H1 (cell line): ENCODE measurements at regions not wholly inside any gene's neighbourhood (a gene's known extent, or its start where the extent isn't known, plus 50 kb on each side); places are given as distances from the start of the nearest gene placed in this dataset.

Experiments used
- CTCF ChIA-PET: fragments of 300-600 bp; sonication (Branson Sonifier 250); formaldehyde crosslinking; loops from one replicate; lab custom pipeline; 2021; ENCODE audit not compliant: partially characterized antibody; lab: Charles Lee
- POLR2A ChIA-PET: fragments of 300-600 bp; sonication (Branson Sonifier 250); formaldehyde crosslinking; loops from one replicate; lab custom pipeline; 2021; ENCODE audit warnings: inconsistent platforms; ENCODE audit not compliant: partially characterized antibody; lab: Charles Lee
- DNase-seq, 2 experiments: peaks; one replicate each; pipeline versions ENCODE4 v3.0.0 to v3.0.0-alpha.2; 2010 to 2022; ENCODE audit warnings: low spot score in 2 of 2, low read depth in 1 of 2, mixed read lengths in 1 of 2
- FAIRE-seq: peaks from 2 replicates; lab custom pipeline; 2011; peaks lifted over from hg19 to GRCh38; lab: Jason Lieb, UNC
- H2AFZ ChIP-seq: 2 replicates; pipeline ENCODE4 v1.8.1; 2012; ENCODE audit warnings: low read length, inconsistent platforms
- H2AK5ac ChIP-seq: 2 replicates; pipeline ENCODE4 v1.6.1; 2013; ENCODE audit warnings: low read depth, low read length
- H2BK120ac ChIP-seq: replicated peaks from 2 replicates; pipeline ENCODE3; 2013; ENCODE audit warnings: low read depth, low read length, inconsistent platforms
- H2BK12ac ChIP-seq: 2 replicates; pipeline ENCODE4 v1.6.1; 2013; ENCODE audit warnings: low read depth, low read length
- H2BK15ac ChIP-seq: 2 replicates; pipeline ENCODE4 v1.6.1; 2013; ENCODE audit warnings: low read length
- H2BK20ac ChIP-seq: 2 replicates; pipeline ENCODE4 v1.6.1; 2013; ENCODE audit warnings: low read length
- H2BK5ac ChIP-seq: 2 replicates; pipeline ENCODE4 v1.6.1; 2013; ENCODE audit warnings: low read depth, low read length
- H3K14ac ChIP-seq: 2 replicates; pipeline ENCODE4 v1.6.1; 2013; ENCODE audit warnings: inconsistent platforms; ENCODE audit not compliant: insufficient read length
- H3K18ac ChIP-seq: 2 replicates; pipeline ENCODE4 v1.6.1; 2013; ENCODE audit warnings: low read length; ENCODE audit errors: extremely low read depth
- H3K23ac ChIP-seq: 2 replicates; pipeline ENCODE4 v1.6.1; 2013; ENCODE audit warnings: inconsistent platforms; ENCODE audit not compliant: insufficient read length
- H3K23me2 ChIP-seq: 2 replicates; pipeline ENCODE4 v1.6.1; 2013; ENCODE audit warnings: low read depth, low read length
- H3K27ac ChIP-seq: 2 replicates; pipeline ENCODE4 v1.6.1; 2011; ENCODE audit warnings: low read depth, low read length, inconsistent platforms
- H3K27me3 ChIP-seq, 4 experiments: replicated peaks in 1 of 4; 1 replicate in 1 of 4; 2 replicates in 3 of 4; pipeline versions ENCODE4 v1.6.1 to v1.8.1; 2011 to 2013; ENCODE audit warnings: low read length in 3 of 4, mild to moderate bottlenecking in 3 of 4, inconsistent platforms in 2 of 4, mixed read lengths in 2 of 4, moderate library complexity in 1 of 4; ENCODE audit not compliant: control insufficient read depth in 3 of 4, insufficient read depth in 3 of 4; ENCODE audit errors: extremely low read depth in 1 of 4
- H3K36me3 ChIP-seq, 4 experiments: 2 replicates each; pipeline versions ENCODE4 v1.6.1 to v1.8.1; 2011 to 2013; ENCODE audit warnings: mild to moderate bottlenecking in 4 of 4, low read length in 3 of 4, moderate library complexity in 2 of 4, control low read depth in 1 of 4, inconsistent platforms in 1 of 4; ENCODE audit not compliant: insufficient read depth in 4 of 4, control insufficient read depth in 2 of 4
- H3K4ac ChIP-seq: replicated peaks from 2 replicates; pipeline ENCODE3; 2013; ENCODE audit warnings: low read length, low read depth, mixed read lengths, inconsistent platforms; ENCODE audit not compliant: insufficient read length
- H3K4me1 ChIP-seq, 4 experiments: replicated peaks in 1 of 4; 1 replicate in 1 of 4; 2 replicates in 3 of 4; pipeline versions ENCODE4 v1.6.1 to v1.8.1; 2011 to 2013; ENCODE audit warnings: low read length in 3 of 4, inconsistent platforms in 2 of 4, mixed read lengths in 1 of 4; ENCODE audit not compliant: insufficient read depth in 4 of 4, control insufficient read depth in 3 of 4
- H3K4me2 ChIP-seq, 2 experiments: 2 replicates each; pipeline versions ENCODE4 v1.6.1 to v1.8.1; 2011 to 2013; ENCODE audit warnings: low read depth in 2 of 2, low read length in 2 of 2, control low read depth in 1 of 2, inconsistent platforms in 1 of 2, mild to moderate bottlenecking in 1 of 2; ENCODE audit not compliant: insufficient read depth in 1 of 2
- H3K4me3 ChIP-seq, 4 experiments: fragments of 200-600, 300-600 bp in 1 of 4; sonication (generic), shearing (Covaris generic), sonication (Bioruptor Twin) in 1 of 4; 2 replicates each; pipeline versions ENCODE4 v1.5.1 to v1.8.1; 2011 to 2016; ENCODE audit warnings: low read length in 4 of 4, low read depth in 3 of 4, control low read depth in 2 of 4, inconsistent platforms in 2 of 4, mild to moderate bottlenecking in 2 of 4, mixed read lengths in 1 of 4, moderate library complexity in 1 of 4; ENCODE audit not compliant: insufficient read depth in 2 of 4; ENCODE audit errors: extremely low read depth in 1 of 4
- H3K56ac ChIP-seq: replicated peaks from 2 replicates; pipeline ENCODE3; 2013; ENCODE audit warnings: low read depth, mild to moderate bottlenecking, mixed read lengths, low read length, inconsistent platforms; ENCODE audit not compliant: insufficient read length
- H3K79me1 ChIP-seq: 2 replicates; pipeline ENCODE4 v1.6.1; 2013; ENCODE audit warnings: low read depth, low read length, control low read depth
- H3K79me2 ChIP-seq, 2 experiments: 2 replicates each; pipeline versions ENCODE4 v1.6.1 to v1.8.1; 2012 to 2013; ENCODE audit warnings: low read length in 2 of 2, mild to moderate bottlenecking in 2 of 2, inconsistent platforms in 1 of 2; ENCODE audit not compliant: insufficient read depth in 2 of 2, control insufficient read depth in 1 of 2
- H3K9ac ChIP-seq, 4 experiments: replicated peaks in 1 of 4; 1 replicate in 1 of 4; 2 replicates in 3 of 4; pipeline versions ENCODE4 v1.6.1 to v1.8.1; 2011 to 2013; ENCODE audit warnings: low read depth in 3 of 4, low read length in 3 of 4, control low read depth in 2 of 4, mild to moderate bottlenecking in 2 of 4, moderate library complexity in 2 of 4, inconsistent platforms in 1 of 4; ENCODE audit errors: extremely low read depth in 1 of 4
- H3K9me3 ChIP-seq, 2 experiments: 2 replicates each; pipeline versions ENCODE4 v1.6.1 to v1.8.1; 2012 to 2013; ENCODE audit warnings: mild to moderate bottlenecking in 2 of 2, moderate library complexity in 2 of 2, control low read depth in 1 of 2, inconsistent platforms in 1 of 2, low read depth in 1 of 2, low read length in 1 of 2, mixed read lengths in 1 of 2; ENCODE audit not compliant: insufficient read depth in 2 of 2
- H4K20me1 ChIP-seq, 2 experiments: replicated peaks in 1 of 2; 2 replicates each; pipeline versions ENCODE3 to v1.8.1; 2011 to 2013; ENCODE audit warnings: inconsistent platforms in 2 of 2, low read length in 2 of 2, mild to moderate bottlenecking in 1 of 2; ENCODE audit not compliant: insufficient read depth in 2 of 2, control insufficient read depth in 1 of 2
- H4K5ac ChIP-seq: 2 replicates; pipeline ENCODE4 v1.6.1; 2013; ENCODE audit warnings: low read length, low read depth, mixed read lengths, inconsistent platforms; ENCODE audit not compliant: insufficient read length
- H4K8ac ChIP-seq: 2 replicates; pipeline ENCODE4 v1.8.0; 2013; ENCODE audit warnings: mild to moderate bottlenecking, moderate library complexity, low read length, inconsistent platforms; ENCODE audit not compliant: insufficient read depth; ENCODE audit errors: extremely low read depth
- H4K91ac ChIP-seq: replicated peaks from 2 replicates; pipeline ENCODE3; 2013; ENCODE audit warnings: low read length, mixed read lengths, inconsistent platforms; ENCODE audit not compliant: insufficient read length
- CEBPB ChIP-seq: IDR thresholded peaks from 2 replicates; pipeline ENCODE4 v1.6.1; 2012; ENCODE audit warnings: low read depth, low read length
- CHD2 ChIP-seq: IDR thresholded peaks from 2 replicates; pipeline ENCODE4 v1.6.1; 2012; ENCODE audit warnings: low read length, improper control_type of control experiment
- POLR2AphosphoS5 ChIP-seq: IDR thresholded peaks from 2 replicates; pipeline ENCODE4 v1.6.1; 2011; ENCODE audit warnings: low read depth, low read length
- RBBP5 ChIP-seq: IDR thresholded peaks from 2 replicates; pipeline ENCODE4 v1.7.1; 2012; ENCODE audit warnings: low read depth, mild to moderate bottlenecking, inconsistent platforms, low read length, moderate library complexity, borderline replicate concordance
- RFX5 ChIP-seq: IDR thresholded peaks from 2 replicates; pipeline ENCODE4 v1.6.1; 2011; ENCODE audit warnings: low read depth, low read length, improper control_type of control experiment, borderline replicate concordance
- SUZ12 ChIP-seq: fragments of 200-600 bp; sonication (generic); IDR thresholded peaks from 2 replicates; pipeline ENCODE4 v1.6.1; 2012; ENCODE audit warnings: mild to moderate bottlenecking, inconsistent platforms, low read length, moderate library complexity, mixed read lengths
- USF2 ChIP-seq: IDR thresholded peaks from 2 replicates; pipeline ENCODE4 v1.6.1; 2011; ENCODE audit warnings: low read length, improper control_type of control experiment
- WGBS, 2 experiments: shearing (Covaris generic) in 1 of 2; methylation state at CpG; one replicate each; pipeline versions ENCODE4 v1.1.6 to v1.1.7; 2013 to 2015; ENCODE audit warnings: low lambda C conversion rate in 2 of 2, mixed read lengths in 2 of 2, inconsistent platforms in 1 of 2, low coverage in 1 of 2, missing lambda C conversion rate in 1 of 2; ENCODE audit not compliant: insufficient replicate concordance in 2 of 2, insufficient coverage in 1 of 2, insufficient read length in 1 of 2; ENCODE audit errors: extremely low coverage in 1 of 2, missing lambda C conversion rate in 1 of 2; 5-methylcytosine and 5-hydroxymethylcytosine counted together

- CTCF ChIA-PET: interaction anchor here (1.1 to 4.6 kb wide), 11 partner anchors 9 to 126 kb away, joined by 3 to 46 read pairs (median 5); no protein-coding TSS in a partner anchor
- H3K27ac ChIP-seq: no peak overlapping the region
- no peaks in the 10 kb centered on the region for H3K27me3 ChIP-seq
- H2BK5ac ChIP-seq: no peak overlapping the region
- H2BK12ac ChIP-seq: no peak overlapping the region
- H4K5ac ChIP-seq: no peak overlapping the region
- TF ChIP-seq CEBPB: no peak
- no peak for TF ChIP-seq RFX5
- no peak for TF ChIP-seq USF2
- TF ChIP-seq POLR2AphosphoS5: no peak
- TF ChIP-seq RBBP5: no peak
- TF ChIP-seq CHD2: no peak
- TF ChIP-seq SUZ12: no peak
- no peak overlapping the region for H3K14ac ChIP-seq
- no peaks in the 10 kb centered on the region for H3K4me1 ChIP-seq
- DNase-seq (no peak), FAIRE-seq (no peak)
- H3K18ac ChIP-seq: no peak overlapping the region
- no peak overlapping the region for H2BK120ac ChIP-seq
- H3K79me1 ChIP-seq: no peaks in the 10 kb centered on the region
- no peak overlapping the region for H3K23ac ChIP-seq
- no peak overlapping the region for H3K4me3 ChIP-seq
- H3K9ac ChIP-seq: no peak overlapping the region
- no peak overlapping the region for H3K4ac ChIP-seq
- no peaks in the 10 kb centered on the region for H3K23me2 ChIP-seq
- no peak overlapping the region for H3K56ac ChIP-seq
- no peaks in the 10 kb centered on the region for H3K9me3 ChIP-seq
- H4K8ac ChIP-seq: no peak overlapping the region
- H2BK20ac ChIP-seq: no peak overlapping the region
- no peak overlapping the region for H2AFZ ChIP-seq
- H4K91ac ChIP-seq: no peak overlapping the region
- POLR2A ChIA-PET: interaction anchor here (0.6 kb wide), 1 partner anchor 393 kb away, joined by 3 read pairs; no protein-coding TSS in a partner anchor
- H4K20me1 ChIP-seq: no peaks in the 10 kb centered on the region
- H3K79me2 ChIP-seq: no peaks in the 10 kb centered on the region
- no peak overlapping the region for H2BK15ac ChIP-seq
- H3K4me2 ChIP-seq: no peak overlapping the region
- WGBS, 2 experiments: 87% methylated on average over 7 of the region's 7 CpGs; no CpG with 5 or more reads in 1 of the 2 experiments
- H3K36me3 ChIP-seq: no peaks in the 10 kb centered on the region
- no peak overlapping the region for H2AK5ac ChIP-seq
These were observed 99.6 kb upstream of the BMPER start for GRCh38 chr7:33805630-33806233.
